K562 (cell line): ENCODE measurements at regions not wholly inside any gene's neighbourhood (a gene's known extent, or its start where the extent isn't known, plus 50 kb on each side); places are given as distances from the start of the nearest gene placed in this dataset.

Experiments
- ATAC-seq: fragments of 200-7000 bp; cut with Tn5 transposase; 3 replicates; pipeline ENCODE4 v1.9.1; 2020; ENCODE audit warnings: moderate library complexity
- BruUV-seq: library from RNA; stranded (reverse); fragments of 400-500 nt; replicated peaks from 2 replicates; lab custom pipeline; 2021; lab: Mats Ljungman, UMichigan
- CTCF ChIA-PET: fragments of 300-600 bp; formaldehyde crosslinking; extraction: SDS; loops from one replicate; lab custom pipeline; 2021; ENCODE audit warnings: low intra/inter-chr PET ratio; lab: Yijun Ruan, JAX
- POLR2A ChIA-PET: fragments of 300-600, 350-650 bp; sonication (Branson Sonifier 250); formaldehyde crosslinking; extraction: SDS; loops from one replicate; lab custom pipeline; 2021; ENCODE audit warnings: antibody characterized with exemption, inconsistent platforms; lab: Yijun Ruan, JAX
- DNase-seq, 4 experiments: peaks; one replicate each; pipeline versions ENCODE4 v3.0.0 to v3.0.0-alpha.2; 2011 to 2018; ENCODE audit warnings: low spot score in 3 of 4, mixed read lengths in 3 of 4; ENCODE audit errors: extremely low read depth in 1 of 4
- FAIRE-seq: peaks from 2 replicates; lab custom pipeline; 2011; peaks lifted over from hg19 to GRCh38; lab: Jason Lieb, UNC
- H2AFZ ChIP-seq: 2 replicates; pipeline ENCODE4 v1.6.0; 2011; ENCODE audit warnings: low read depth, low read length, control low read depth, inconsistent platforms
- H3K27ac ChIP-seq: fragments of 200-600 bp; 3 replicates; pipeline ENCODE4 v1.8.0; 2011; ENCODE audit warnings: low read depth, mild to moderate bottlenecking, control low read depth, inconsistent platforms, low read length, moderate library complexity, mixed read lengths; ENCODE audit errors: extremely low read depth
- H3K27me3 ChIP-seq, 2 experiments: fragments of 300-600 bp in 1 of 2; 2 replicates in 1 of 2; 3 replicates in 1 of 2; pipeline versions ENCODE4 v1.6.0 to v1.8.0; 2011; ENCODE audit warnings: inconsistent platforms in 2 of 2, low read length in 2 of 2, mild to moderate bottlenecking in 1 of 2, mixed read lengths in 1 of 2, moderate library complexity in 1 of 2; ENCODE audit not compliant: control insufficient read depth in 2 of 2, insufficient read depth in 2 of 2
- H3K36me3 ChIP-seq: fragments of 300-600 bp; 3 replicates; pipeline ENCODE4 v1.8.0; 2011; ENCODE audit warnings: mild to moderate bottlenecking, low read length, inconsistent platforms; ENCODE audit not compliant: control insufficient read depth, insufficient read depth
- H3K4me1 ChIP-seq, 2 experiments: fragments of 200-600 bp in 1 of 2; replicated peaks in 1 of 2; 2 replicates in 1 of 2; 3 replicates in 1 of 2; pipeline versions ENCODE4 v1.5.1 to v1.8.0; 2011; ENCODE audit warnings: inconsistent platforms in 2 of 2, low read length in 2 of 2, mild to moderate bottlenecking in 1 of 2, mixed read lengths in 1 of 2, moderate library complexity in 1 of 2; ENCODE audit not compliant: control insufficient read depth in 2 of 2, insufficient read depth in 2 of 2
- H3K4me2 ChIP-seq: 2 replicates; pipeline ENCODE4 v1.6.1; 2011; ENCODE audit warnings: low read length, control low read depth, inconsistent platforms, mixed read lengths; ENCODE audit not compliant: insufficient read depth
- H3K4me3 ChIP-seq: fragments of 200-600 bp; sonication (generic), shearing (Covaris generic); 2 replicates; pipeline ENCODE4 v1.5.1; 2016; ENCODE audit warnings: control low read depth, inconsistent platforms
- H3K79me2 ChIP-seq: fragments of 200-600 bp; 3 replicates; pipeline ENCODE4 v1.8.0; 2011; ENCODE audit warnings: low read length, inconsistent platforms; ENCODE audit not compliant: control insufficient read depth, insufficient read depth
- H3K9ac ChIP-seq, 2 experiments: 2 replicates each; pipeline versions ENCODE4 v1.6.0 to v1.6.1; 2011; ENCODE audit warnings: low read depth in 2 of 2, low read length in 2 of 2, control low read depth in 1 of 2, inconsistent platforms in 1 of 2, mild to moderate bottlenecking in 1 of 2, mixed read lengths in 1 of 2; ENCODE audit not compliant: insufficient read depth in 1 of 2
- H3K9me1 ChIP-seq: one replicate; pipeline ENCODE4 v1.6.0; 2011; ENCODE audit warnings: inconsistent platforms, mild to moderate bottlenecking, low read length, moderate library complexity; ENCODE audit not compliant: control insufficient read depth, insufficient read depth
- H3K9me3 ChIP-seq: replicated peaks from 2 replicates; pipeline ENCODE4 v1.5.1; 2011; ENCODE audit warnings: low read depth, low read length, inconsistent platforms; ENCODE audit not compliant: control insufficient read depth, insufficient read depth
- H4K20me1 ChIP-seq: replicated peaks from 2 replicates; pipeline ENCODE4 v1.6.1; 2011; ENCODE audit warnings: low read length, inconsistent platforms, mixed read lengths; ENCODE audit not compliant: control insufficient read depth, insufficient read depth
- E2F4 ChIP-seq: sonication (generic); formaldehyde crosslinking; IDR thresholded peaks from 2 replicates; pipeline ENCODE4 v1.8.0; 2022; ENCODE audit warnings: mild to moderate bottlenecking, low read depth, missing genetic modification reagents
- ZNF12 ChIP-seq: sonication (generic); formaldehyde crosslinking; IDR thresholded peaks from 2 replicates; pipeline ENCODE4 v1.4.0; 2020; ENCODE audit warnings: mild to moderate bottlenecking, missing genetic modification reagents
- ZNF217 ChIP-seq: sonication (generic); formaldehyde crosslinking; IDR thresholded peaks from 2 replicates; pipeline ENCODE4 v1.8.0; 2022; ENCODE audit warnings: mild to moderate bottlenecking, missing genetic modification reagents
- ZNF551 ChIP-seq: fragments of 250-450 bp; sonication (Bioruptor Pico); IDR thresholded peaks from 2 replicates; pipeline ENCODE4 v1.5.0; 2021; ENCODE audit warnings: mild to moderate bottlenecking, moderate library complexity
- ZNF76 ChIP-seq: fragments of 250-450 bp; sonication (Bioruptor Pico); IDR thresholded peaks from 2 replicates; pipeline ENCODE4 v1.4.0; 2020; ENCODE audit warnings: mild to moderate bottlenecking, moderate library complexity, borderline replicate concordance
- ZSCAN32 ChIP-seq: fragments of 450-650 bp; formaldehyde crosslinking; IDR thresholded peaks from 2 replicates; pipeline ENCODE4 v1.4.0; 2020; ENCODE audit warnings: mild to moderate bottlenecking, moderate library complexity
- WGBS: fragments of 100-300 bp; shearing (Covaris generic); methylation state at CpG from one replicate; pipeline ENCODE4 v1.1.6; 2016; ENCODE audit warnings: low coverage, mixed read lengths; ENCODE audit not compliant: insufficient coverage; ENCODE audit errors: missing lambda C conversion rate; 5-methylcytosine and 5-hydroxymethylcytosine counted together
- in situ Hi-C: fragments of 300-500 bp; cut with MboI; formaldehyde crosslinking; loops from 4 replicates; pipeline ENCODE4 v1.15.0; 2018; ENCODE audit warnings: inconsistent platforms, mixed read lengths
- intact Hi-C: fragments of 100-400 bp; cut with micrococcal nuclease; formaldehyde crosslinking; loops from 2 replicates; pipeline ENCODE4 v1.14.2; 2022

DNA sequence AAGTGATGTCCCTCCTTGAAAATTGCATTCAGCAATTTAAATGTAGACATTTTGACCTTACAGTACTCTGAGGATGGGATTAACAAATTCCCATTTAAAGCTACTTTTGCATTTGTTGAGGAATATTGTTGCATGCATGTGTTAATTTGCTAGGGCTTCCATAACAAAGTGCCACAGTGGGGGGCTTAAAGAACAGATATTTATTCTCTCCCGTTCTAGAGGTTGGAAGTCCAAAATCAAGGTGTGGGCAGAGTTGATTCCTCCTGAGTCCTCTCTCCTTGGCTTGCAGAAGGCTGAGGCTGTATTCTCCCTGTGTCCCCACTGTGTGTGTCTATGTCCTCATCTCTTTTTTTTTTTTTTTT lies 51.8 kb upstream of the CDK20 start:
- ChIA-PET CTCF (no interaction called here), POLR2A (no interaction called here)
- FAIRE-seq (no peak), ATAC-seq (no peak), DNase-seq (no peak)
- Histone ChIP-seq H3K27ac (no peak overlapping the region), H3K36me3 (no peaks in the 10 kb centered on the region), H3K27me3 (peaks cover 0 to 15% of the 10 kb centered on the region in 2 experiments; a peak in 2 of 5 replicates), H2AFZ (no peak overlapping the region), H3K9me1 (no peaks in the 10 kb centered on the region), H3K79me2 (no peaks in the 10 kb centered on the region), H3K4me1 (no peaks in the 10 kb centered on the region), H4K20me1 (no peaks in the 10 kb centered on the region), H3K4me3 (no peak overlapping the region), H3K9me3 (no peaks in the 10 kb centered on the region), H3K9ac (no peak overlapping the region), H3K4me2 (no peak overlapping the region)
- in situ Hi-C loops = no loop called here
- BruUV-seq = no TSS peak
- intact Hi-C loops = no loop called here
- TF ChIP-seq ZSCAN32 (CRISPR knock-in tag) (no peak), ZNF76 (CRISPR knock-in tag) (no peak), E2F4 (no peak), ZNF551 (no peak), ZNF12 (CRISPR knock-in tag) (no peak), ZNF217 (no peak)
- 8% methylated on average over 1 of the region's 1 CpG for WGBS
